Activated T-cell treated with anti-CD3 and anti-CD28 coated beads, Interleukin-2, amount 50 U/mL, for 1 hour (primary cell): ENCODE measurements at regions not wholly inside any gene's neighbourhood (a gene's known extent, or its start where the extent isn't known, plus 50 kb on each side); places are given as distances from the start of the nearest gene placed in this dataset.
"Not testable (repeated sequence)": the region's sequence is repeated elsewhere in the genome, so short reads cannot be mapped to it uniquely, and the experiment has no call there.

Source experiments
- DNase-seq: peaks from one replicate; pipeline ENCODE4 v3.0.0-alpha.2; 2020

GRCh38 chr6:156687789-156688619 lies 89.2 kb upstream of the ARID1B start:
- DNase-seq: no peak

GRCh38 chr6:156686995-156687788 lies 90.0 kb upstream of the ARID1B start:
- DNase-seq: peak; percentile 87

- DNase-seq: no peak
Observed at GRCh38 chr6:156686301-156686994, 90.7 kb upstream of the ARID1B start.

DNA sequence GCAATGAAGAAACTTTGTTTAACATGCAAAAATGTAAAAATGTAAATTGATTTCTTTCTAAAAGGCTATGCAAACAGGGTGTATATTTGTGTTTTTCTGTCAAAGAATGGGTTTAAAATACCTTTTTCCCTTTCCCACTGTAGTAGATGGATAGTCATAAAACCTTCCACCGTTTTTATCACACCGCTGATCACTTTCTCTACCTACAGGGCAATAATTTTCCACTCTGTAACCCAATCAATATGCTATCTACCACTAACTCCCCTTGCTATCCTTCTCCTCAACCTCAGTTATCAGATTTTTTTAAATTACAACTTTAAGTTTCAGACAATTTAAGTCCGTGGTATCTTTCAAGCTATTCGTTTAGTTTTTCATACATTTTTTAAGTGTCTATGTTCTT lies 91.4 kb upstream of the ARID1B start:
- no peak for DNase-seq

DNA sequence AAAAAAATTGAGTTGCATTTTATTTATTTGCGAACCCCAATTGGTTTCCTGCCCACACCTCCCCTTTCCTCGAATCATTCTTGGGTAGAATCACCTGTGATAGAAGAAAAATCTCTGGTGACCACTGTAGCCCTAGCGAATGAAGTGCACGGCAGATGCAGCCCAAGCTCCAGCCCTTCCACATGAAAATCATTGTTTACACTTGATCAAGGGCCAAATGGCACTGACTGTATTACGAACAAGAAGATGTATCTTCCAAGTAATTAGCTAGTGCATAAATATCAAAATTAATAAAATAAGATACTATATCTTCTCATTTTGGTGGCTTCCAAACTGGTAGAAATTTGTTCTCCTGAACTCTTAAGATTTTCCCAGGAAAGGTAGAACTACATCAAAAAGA lies 93.4 kb upstream of the ARID1B start:
- no peak for DNase-seq

- DNase-seq: no peak
Observed at GRCh38 chr6:156676721-156677120, 100.5 kb upstream of the ARID1B start.

DNA sequence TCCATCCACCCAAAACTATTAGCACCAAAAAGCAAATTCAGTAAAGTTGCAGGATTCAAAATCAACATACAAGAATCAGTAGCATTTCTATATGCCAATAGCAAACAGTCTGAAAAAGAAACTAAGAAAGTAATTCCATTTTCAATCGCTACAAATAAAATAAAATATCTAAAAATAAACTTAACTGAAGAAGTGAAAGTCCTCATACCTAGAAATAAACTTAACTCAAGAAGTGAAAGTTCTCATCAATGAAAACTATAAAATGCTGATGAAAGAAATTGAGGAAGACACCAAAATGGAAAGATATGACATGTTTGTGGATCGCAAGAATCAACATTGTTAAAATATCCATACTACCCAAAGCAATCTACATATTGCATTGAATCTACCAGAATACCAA lies 103.0 kb upstream of the ARID1B start:
- DNase-seq: no peak

DNA sequence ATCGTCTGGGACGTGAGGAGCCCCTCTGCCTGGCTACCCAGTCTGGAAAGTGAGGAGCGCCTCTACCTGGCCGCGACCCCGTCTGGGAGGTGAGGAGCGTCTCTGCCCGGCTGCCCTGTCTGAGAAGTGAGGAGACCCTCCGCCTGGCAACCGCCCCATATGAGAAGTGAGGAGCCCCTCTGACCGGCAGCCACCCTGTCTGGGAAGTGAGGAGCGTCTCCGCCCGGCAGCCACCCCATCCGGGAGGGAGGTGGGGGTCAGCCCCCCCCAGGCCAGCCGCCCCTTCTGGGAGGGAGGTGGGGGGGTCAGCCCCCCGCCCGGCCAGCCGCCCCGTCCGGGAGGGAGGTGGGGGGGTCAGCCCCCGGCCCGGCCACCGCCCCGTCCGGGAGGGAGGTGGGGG lies 107.1 kb upstream of the ARID1B start:
- not testable (repeated sequence) for DNase-seq

- no peak for DNase-seq
Observed at GRCh38 chr6:156662025-156662445, 115.1 kb upstream of the ARID1B start.

DNA sequence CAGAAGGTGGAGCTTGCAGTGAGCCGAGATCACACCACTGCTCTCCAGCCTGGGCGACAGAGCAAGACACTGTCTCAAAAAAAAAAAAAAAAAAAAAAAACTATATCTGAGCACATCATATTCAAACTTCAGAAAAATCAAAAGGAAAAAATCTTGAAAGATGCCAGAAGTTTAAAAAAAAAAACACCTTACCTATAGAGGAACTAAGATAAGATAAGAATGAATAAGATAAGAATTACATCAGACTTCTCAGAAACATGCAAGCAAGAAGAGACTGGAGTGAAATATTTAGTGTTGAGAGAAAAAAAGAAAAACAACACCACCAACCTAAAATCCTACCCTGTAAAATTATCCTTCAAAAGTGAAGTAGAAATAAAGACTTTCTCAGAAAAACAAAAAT lies 116.8 kb upstream of the ARID1B start:
- no peak for DNase-seq

GRCh38 chr6:156659822-156660198 lies 117.4 kb upstream of the ARID1B start:
- no peak for DNase-seq

- no peak for DNase-seq
Observed at GRCh38 chr6:156658966-156659821, 118.0 kb upstream of the ARID1B start.

DNA sequence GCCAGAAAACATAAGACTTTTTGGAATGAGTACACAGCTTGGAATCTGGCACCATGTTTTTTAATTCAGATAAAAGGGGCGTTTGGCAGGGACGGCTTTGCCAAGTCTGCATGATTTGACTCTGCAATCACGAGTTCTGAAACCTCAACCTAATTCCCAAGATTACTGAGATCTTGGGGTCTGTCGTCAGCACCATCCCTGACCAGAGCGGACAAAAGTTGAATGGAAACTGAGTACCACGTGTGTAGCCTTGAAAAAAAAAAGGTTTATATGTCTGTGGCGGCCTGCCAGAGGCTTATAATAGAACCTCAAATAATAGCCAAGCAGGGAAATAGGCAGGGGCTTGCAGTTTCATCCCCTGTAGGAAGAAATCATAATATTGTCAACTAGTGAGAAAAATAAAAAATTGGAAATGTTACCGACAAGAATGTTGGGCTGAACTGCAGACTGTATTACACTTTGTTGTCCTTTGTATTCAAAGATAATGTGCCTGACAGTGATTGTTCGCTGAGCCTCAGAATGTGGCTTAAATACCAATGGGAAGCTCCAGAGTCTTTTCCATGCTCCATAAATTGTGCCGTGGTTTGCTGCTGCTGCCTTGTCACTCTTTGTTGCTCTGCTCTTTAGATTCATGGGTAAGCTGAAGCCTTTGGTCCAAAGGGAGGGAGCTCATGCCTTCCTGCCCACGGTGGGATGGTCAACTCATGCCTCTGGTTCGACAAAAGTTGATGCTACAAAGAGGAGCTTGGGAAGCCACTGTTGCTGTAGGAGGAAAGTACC lies 118.8 kb upstream of the ARID1B start:
- DNase-seq: no peak

DNA sequence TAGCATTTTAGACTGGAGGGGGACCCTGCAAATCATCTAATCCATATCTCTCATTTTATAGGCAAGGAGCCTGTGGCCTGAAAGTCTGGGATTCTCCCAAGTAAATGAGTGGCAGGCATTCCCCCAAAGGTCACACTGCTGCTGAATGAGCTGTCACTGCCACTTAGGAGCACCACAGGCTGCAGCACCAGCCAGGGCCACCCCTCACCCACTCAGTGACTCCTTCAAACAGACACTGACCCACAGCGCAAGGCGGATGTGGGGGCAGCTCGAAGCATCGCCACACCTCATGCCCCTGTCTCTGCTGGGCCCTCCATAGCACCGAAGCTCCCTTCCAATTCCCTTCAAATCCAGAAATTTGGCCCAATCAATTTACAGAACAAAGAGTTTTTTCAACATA lies 119.9 kb upstream of the ARID1B start:
- DNase-seq: no peak

- DNase-seq: no peak
Observed at GRCh38 chr6:156654919-156655918, 122.0 kb upstream of the ARID1B start.

- no peak for DNase-seq
Observed at GRCh38 chr6:156652231-156652750, 124.9 kb upstream of the ARID1B start.

- DNase-seq: no peak
Observed at GRCh38 chr6:156651486-156651885, 125.7 kb upstream of the ARID1B start.

DNA sequence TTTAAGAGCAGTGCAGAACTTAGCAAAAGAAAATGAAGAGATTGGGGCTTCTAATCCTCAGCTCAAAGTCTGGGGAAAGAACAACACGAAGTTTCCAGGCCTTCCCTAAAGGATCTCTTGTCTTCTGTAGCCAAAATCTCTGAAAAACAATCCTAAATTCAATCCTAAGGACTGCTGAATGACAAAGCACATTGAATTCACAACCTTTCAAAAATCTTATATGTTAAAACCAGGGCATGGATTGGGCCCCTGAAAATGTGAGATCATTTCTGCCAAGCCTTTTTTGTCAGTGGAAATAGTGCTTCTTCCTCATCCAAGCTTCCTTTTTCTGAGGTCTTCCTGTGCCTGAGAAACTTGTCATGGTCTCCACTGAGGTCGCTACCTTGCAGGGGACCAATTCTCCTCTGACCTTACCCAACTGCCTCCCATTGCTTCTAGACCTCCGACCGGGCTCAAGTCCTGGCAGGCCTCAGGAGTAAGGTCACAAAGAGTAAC lies 126.2 kb upstream of the ARID1B start:
- DNase-seq: no peak

- no peak for DNase-seq
Observed at GRCh38 chr6:156648616-156649015, 128.6 kb upstream of the ARID1B start.

DNA sequence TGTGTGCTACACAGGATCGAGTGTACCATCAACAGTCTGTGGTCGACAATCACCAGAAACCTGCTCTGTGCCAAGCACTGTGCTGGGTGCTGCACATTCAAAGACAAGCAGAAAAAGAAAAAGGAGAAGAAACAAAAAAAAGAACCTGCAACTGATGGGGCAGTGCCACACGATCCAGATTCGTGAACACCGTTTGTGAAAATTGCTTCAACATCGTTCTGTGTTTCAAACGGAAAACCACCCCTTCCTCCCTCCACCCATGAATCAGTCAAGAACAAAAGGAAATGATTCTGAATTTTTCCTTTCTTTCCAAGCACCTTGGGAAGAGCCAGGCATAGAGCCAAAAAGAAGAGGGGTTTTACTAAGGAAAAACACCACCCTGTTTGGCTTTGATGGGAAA lies 129.2 kb upstream of the ARID1B start:
- no peak for DNase-seq
